NCI-H226 (cell line): ENCODE measurements at regions not wholly inside any gene's neighbourhood (a gene's known extent, or its start where the extent isn't known, plus 50 kb on each side); places are given as distances from the start of the nearest gene placed in this dataset.

ENCODE experiments used
- DNase-seq: peaks from one replicate; pipeline ENCODE4 v3.0.0-alpha.2; 2015

GRCh38 chr15:39227001-39227400 lies 353.9 kb upstream of the THBS1 start:
- no peak for DNase-seq

DNA sequence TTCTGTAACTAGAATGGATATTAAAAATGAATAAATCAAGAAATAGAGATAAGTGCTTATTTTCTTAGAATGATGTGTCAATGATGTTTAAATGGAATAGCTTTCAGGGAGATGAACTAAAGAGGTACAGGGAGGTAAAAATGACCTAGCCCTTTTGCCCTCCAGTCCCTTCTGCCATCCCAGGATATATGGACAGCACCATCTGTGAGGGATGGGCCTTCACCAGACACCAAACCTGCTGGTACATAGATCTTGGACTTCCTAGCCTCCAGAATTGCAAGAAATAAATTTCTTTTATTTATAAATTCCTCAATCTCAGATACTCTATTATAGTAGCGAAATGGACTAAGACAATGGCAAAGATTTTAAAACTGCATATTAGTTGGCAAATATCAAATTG lies 352.0 kb upstream of the THBS1 start:
- no peak for DNase-seq

DNA sequence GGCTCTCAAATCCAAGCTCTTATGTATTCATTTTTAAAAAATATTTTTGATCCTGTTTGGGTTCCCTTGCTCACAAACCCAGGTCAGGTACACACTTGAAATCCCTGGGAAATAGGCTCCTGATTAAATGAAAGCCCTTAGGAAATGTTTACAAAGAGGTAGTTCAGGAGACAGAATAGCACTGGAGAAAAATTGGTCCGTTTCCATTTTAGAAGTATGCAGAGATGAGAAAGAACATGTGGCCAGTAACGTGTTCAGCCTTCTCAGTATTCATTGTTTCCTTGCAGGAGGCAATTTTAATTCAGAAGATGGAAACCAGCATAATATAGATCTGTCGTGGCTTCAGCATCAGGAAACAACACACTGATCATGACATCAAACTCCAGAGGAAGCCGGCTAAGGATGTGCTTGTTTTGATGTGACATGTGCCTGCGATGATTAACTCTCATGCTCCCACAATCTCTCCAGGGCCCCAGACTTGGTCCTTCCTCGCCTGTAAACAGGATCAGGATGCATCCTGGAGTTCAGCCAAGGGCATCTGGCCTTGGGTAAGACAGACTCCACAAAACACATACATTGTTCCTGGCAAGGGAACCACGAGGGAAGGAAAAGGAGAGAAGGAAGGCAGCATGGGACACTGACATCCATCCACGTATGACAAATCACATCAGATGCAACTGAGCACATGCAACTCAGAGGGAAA lies 350.5 kb upstream of the THBS1 start:
- DNase-seq: no peak

DNA sequence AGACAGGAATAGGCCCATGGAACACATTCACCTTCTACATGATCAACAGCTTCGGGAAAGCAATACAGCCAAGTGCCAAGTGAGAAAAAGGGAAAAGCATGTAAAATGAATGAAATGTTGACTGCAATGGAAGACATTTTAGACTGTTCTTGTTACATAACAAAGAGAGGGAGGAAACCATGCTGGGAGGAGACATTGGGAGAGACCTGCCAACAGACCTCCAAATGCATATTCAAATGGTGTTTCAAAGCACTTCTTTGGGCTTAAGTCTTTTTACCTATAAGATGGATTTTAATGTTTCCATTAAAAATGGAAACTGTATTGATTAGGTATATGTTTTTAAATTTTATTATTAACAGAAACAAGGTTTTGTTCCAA lies 350.0 kb upstream of the THBS1 start:
- no peak for DNase-seq

GRCh38 chr15:39232512-39232911 lies 348.4 kb upstream of the THBS1 start:
- no peak for DNase-seq

- no peak for DNase-seq
Observed at GRCh38 chr15:39235084-39235795, 345.6 kb upstream of the THBS1 start.

GRCh38 chr15:39236375-39236774 lies 344.5 kb upstream of the THBS1 start:
- no peak for DNase-seq

- DNase-seq: no peak
Observed at GRCh38 chr15:39238443-39238842, 342.4 kb upstream of the THBS1 start.

DNA sequence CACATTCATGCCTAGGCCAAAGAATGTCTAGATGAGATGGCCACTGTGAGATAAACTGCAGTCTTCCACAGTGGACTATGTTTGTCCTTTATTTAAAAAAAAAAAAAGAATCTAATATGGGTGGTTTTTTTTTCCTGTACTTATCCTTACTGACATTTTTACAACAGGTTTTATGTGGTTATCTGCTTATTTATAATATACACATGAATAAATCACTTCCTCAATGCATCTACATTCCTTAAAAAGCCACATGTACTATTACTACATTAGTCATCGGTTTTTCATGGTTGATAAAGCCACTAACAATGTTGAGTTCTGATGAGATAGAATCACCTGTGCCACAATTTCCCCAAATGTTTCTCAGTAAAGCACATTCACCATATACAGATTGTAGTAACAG lies 341.3 kb upstream of the THBS1 start:
- peak; percentile 20 for DNase-seq

DNA sequence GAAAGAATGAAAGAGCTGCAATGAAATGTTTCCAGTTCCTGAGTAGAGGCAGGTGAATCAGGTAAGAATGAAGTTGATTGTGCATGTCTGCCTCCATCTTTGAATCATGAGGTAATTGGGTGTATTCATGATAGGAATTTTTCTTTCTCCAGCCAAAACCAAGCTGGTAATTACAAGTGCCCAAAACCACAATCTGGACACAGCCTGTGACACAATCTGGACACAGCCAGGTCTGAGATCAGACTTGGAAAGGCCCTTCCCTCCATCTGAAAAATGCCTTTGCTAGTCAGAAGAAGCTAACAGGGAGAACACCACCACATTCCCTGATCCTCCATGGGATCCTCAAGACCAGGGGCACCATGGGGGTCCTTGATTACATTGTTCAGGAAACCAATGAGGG lies 338.5 kb upstream of the THBS1 start:
- DNase-seq: peak; percentile 49

- no peak for DNase-seq
Observed at GRCh38 chr15:39243396-39243795, 337.5 kb upstream of the THBS1 start.

DNA sequence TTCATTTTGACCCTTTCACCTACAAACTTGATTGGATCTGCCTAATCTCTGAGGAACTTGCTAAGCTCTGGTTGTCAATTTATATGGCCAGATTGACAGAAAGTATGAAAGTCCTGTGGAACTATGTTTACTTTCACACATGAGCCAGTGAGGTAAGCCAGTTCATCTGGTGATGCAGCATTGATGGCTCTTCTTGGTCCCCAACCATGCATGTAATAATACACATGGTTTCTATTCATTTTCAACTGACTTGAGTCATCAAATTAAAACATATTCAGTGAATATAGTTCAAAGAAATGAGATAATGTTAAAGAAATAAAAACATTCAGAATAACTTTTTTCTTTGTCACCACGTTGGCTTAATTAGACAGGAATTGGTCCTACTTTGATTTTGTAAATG lies 336.1 kb upstream of the THBS1 start:
- no peak for DNase-seq

DNA sequence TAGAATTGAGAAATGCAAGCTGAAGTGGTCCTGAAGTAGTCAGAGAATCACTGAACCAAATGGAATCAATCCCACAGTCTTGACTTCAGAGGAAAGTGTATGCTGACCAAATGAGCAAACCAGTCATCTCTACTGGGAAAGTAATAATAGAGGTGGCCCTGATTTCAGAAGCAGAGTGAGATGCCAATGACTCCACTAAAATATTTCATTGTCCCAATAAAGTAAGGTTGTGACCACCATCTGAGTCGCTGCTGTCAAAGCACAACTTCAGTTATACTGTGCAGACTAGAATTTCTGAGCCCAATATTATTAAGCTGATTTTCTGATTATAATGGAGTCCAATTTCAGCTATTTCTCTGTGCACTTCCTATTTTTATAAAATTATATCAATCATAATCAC lies 334.4 kb upstream of the THBS1 start:
- no peak for DNase-seq

DNA sequence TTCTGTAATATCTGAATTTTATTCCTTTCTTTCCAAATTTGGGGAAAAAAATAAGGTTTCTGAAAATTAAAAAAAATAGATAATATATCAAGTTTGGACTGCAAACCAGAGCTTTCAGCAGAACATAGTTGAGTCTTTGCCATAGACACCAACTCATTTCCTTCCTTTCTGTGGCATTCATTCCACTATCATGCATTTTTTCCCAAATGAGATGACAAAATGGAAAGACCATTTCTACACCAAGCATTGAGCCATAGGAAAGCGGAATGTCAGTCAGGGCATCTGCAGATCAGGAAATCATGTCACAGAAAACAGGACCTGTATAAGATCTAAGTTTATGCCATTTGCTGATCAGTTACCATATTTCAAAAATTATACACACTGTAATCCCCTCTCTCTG lies 333.3 kb upstream of the THBS1 start:
- no peak for DNase-seq

DNA sequence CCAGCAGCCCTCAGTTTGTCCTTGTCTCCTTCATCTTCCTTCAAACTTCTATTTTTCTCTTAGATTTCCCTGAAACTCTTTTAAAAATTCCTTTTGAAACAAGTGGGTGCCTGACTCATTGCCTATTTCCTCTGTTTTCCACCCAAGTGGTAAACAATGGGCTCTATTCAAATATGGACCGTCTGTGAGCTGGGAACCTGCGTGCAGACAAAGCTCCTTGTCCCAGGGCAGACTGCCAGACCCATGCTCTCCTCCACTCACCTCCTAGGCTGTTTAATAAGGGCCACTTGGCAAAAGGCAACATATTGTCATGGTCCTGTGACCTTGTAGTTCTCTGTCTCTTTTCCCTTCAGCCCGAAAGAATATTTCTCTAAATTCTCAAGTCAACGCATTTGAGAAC lies 332.7 kb upstream of the THBS1 start:
- no peak for DNase-seq

GRCh38 chr15:39250001-39250400 lies 330.9 kb upstream of the THBS1 start:
- no peak for DNase-seq

- no peak for DNase-seq
Observed at GRCh38 chr15:39250460-39251186, 330.3 kb upstream of the THBS1 start.

- no peak for DNase-seq
Observed at GRCh38 chr15:39251413-39252133, 329.3 kb upstream of the THBS1 start.

- no peak for DNase-seq
Observed at GRCh38 chr15:39252134-39252470, 328.8 kb upstream of the THBS1 start.

- no peak for DNase-seq
Observed at GRCh38 chr15:39253552-39253951, 327.3 kb upstream of the THBS1 start.

DNA sequence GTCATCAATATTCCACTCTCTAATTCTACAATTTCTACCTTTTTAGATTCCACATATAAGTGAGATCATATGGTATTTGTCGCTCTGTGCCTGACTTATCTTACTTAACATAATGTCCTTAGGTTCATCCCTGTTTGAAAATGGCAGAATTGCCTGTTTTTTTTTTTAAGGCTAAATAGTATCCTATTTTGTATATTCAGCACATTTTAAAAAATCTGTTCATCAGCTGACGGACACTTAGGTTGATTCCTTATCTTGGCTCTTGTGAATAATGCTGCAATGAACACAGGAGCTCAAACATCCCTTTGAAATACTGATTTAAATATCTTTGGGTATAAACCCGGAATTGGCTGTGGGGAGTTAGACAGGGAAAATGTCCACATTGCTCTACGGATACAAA lies 326.7 kb upstream of the THBS1 start:
- no peak for DNase-seq

DNA sequence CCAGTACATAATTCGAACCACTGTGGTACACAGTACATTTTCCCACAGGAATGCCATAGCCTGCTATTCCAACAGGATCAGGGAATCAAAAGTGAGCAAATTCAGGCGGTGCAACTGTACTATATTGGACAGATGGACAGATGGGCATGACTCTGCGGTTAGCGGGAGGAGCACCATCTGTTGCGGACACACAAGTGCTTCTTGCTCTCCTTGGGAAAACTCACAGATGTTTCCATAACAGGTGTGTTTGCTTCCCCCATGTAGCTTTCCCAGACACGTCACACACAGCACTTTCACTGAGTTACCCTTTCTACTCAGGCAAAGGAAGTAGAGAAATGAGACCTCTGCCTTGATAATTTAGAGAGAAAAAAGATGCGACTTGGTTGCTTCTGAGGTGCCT lies 325.1 kb upstream of the THBS1 start:
- DNase-seq: no peak

DNA sequence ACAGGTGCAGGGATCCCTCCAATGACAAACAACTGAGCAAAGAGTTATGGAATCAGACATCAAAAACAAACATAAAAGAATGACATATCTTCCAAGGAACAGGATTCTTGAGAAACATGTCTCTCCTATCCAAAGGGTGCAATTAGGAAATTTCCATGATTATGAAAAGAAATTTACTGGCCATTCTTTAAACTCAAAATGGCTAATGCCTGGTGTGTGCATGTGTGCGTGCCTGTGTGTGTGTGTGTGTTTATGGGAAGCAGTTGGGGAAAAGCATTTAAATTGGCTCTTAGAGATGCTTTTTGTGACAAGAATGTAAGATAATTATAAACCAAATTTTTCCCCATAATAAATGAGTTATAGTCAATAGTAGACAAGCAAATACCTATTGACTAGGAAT lies 320.5 kb upstream of the THBS1 start:
- no peak for DNase-seq

DNA sequence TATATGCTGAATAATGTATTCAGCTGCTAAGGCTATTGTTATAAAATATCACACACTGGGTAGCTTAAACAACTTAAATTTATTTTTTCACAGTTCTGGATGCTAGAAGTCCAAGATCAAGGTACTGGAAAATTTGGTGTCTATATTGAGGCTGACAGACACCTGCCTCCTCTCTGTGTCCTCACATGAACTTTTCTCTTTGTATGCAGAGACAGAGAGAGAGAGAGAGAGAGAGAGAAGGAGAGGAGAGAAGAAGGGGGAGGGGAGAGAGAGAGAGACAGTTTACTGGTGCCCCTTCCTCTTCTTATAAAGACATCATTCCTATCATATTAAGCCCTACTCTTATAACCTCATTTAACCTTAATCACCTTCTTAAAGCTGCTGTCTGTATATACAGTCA lies 320.1 kb upstream of the THBS1 start:
- DNase-seq: no peak
